T-helper 2 cell (primary cell): ENCODE measurements at regions not wholly inside any gene's neighbourhood (a gene's known extent, or its start where the extent isn't known, plus 50 kb on each side); places are given as distances from the start of the nearest gene placed in this dataset.
"Not testable (repeated sequence)": the region's sequence is repeated elsewhere in the genome, so short reads cannot be mapped to it uniquely, and the experiment has no call there.

Experiments used
- DNase-seq, 5 experiments: peaks; one replicate each; pipeline versions ENCODE4 v3.0.0 to v3.0.0-alpha.2; 2012 to 2022

- no peak for DNase-seq
These were observed 253.3 kb downstream of the MRPS30 start for GRCh38 chr5:45062044-45062443.

- no peak for DNase-seq
These were observed 272.3 kb downstream of the MRPS30 start for GRCh38 chr5:45081082-45081481.

GRCh38 chr5:45089870-45090269, 281.1 kb downstream of the MRPS30 start:
- no peak for DNase-seq

GRCh38 chr5:45093377-45093776, 284.6 kb downstream of the MRPS30 start:
- no peak for DNase-seq

- no peak for DNase-seq
These were observed 286.2 kb downstream of the MRPS30 start for GRCh38 chr5:45094876-45095440.

- no peak for DNase-seq
These were observed 289.7 kb downstream of the MRPS30 start for GRCh38 chr5:45098483-45098882.

GRCh38 chr5:45101146-45101545, 292.4 kb downstream of the MRPS30 start:
- no peak for DNase-seq

- no peak for DNase-seq
These were observed 296.8 kb downstream of the MRPS30 start for GRCh38 chr5:45105491-45105994.

GRCh38 chr5:45109062-45109461, 300.3 kb downstream of the MRPS30 start:
- no peak for DNase-seq

GRCh38 chr5:45109636-45110035, 300.9 kb downstream of the MRPS30 start:
- DNase-seq, result no peak

- DNase-seq, result no peak
These were observed 301.7 kb downstream of the MRPS30 start for GRCh38 chr5:45110399-45110798.

GRCh38 chr5:45113726-45114125, 305.0 kb downstream of the MRPS30 start:
- no peak for DNase-seq

GRCh38 chr5:45132972-45133371, 324.2 kb downstream of the MRPS30 start:
- no peak for DNase-seq

GRCh38 chr5:45162974-45163373, 354.2 kb downstream of the MRPS30 start:
- no peak for DNase-seq

GRCh38 chr5:45171563-45171962, 362.8 kb downstream of the MRPS30 start:
- DNase-seq, result no peak

- DNase-seq, result not testable (repeated sequence)
These were observed 363.9 kb downstream of the MRPS30 start for GRCh38 chr5:45172634-45173033.

GRCh38 chr5:45179686-45180085, 370.9 kb downstream of the MRPS30 start:
- no peak for DNase-seq

GRCh38 chr5:45189042-45189441, 380.3 kb downstream of the MRPS30 start:
- no peak for DNase-seq

- DNase-seq, result no peak
These were observed 380.7 kb downstream of the MRPS30 start for GRCh38 chr5:45189481-45189880.

GRCh38 chr5:45195026-45195425, 386.3 kb downstream of the MRPS30 start:
- no peak for DNase-seq
